Liver (tissue), 8 donors: ENCODE measurements at regions not wholly inside any gene's neighbourhood (a gene's known extent, or its start where the extent isn't known, plus 50 kb on each side); places are given as distances from the start of the nearest gene placed in this dataset.

Experiments
- DNase-seq: peaks from one replicate; pipeline ENCODE4 v3.0.0-alpha.2; 2017; ENCODE audit warnings: low spot score
- H3K27ac ChIP-seq, 2 donors: one replicate each; pipeline ENCODE4 v1.7.0; 2013; ENCODE audit warnings: inconsistent platforms in 2 of 2, low read length in 2 of 2, control low read depth in 1 of 2, low read depth in 1 of 2, mild to moderate bottlenecking in 1 of 2
- H3K27me3 ChIP-seq, 4 donors: one replicate each; pipeline versions ENCODE4 v1.6.1 to v1.7.0; 2013; ENCODE audit warnings: low read length in 3 of 4, inconsistent platforms in 1 of 4, mild to moderate bottlenecking in 1 of 4, moderate library complexity in 1 of 4; ENCODE audit not compliant: control insufficient read depth in 4 of 4, insufficient read depth in 4 of 4
- H3K36me3 ChIP-seq, 4 donors: one replicate each; pipeline versions ENCODE4 v1.6.1 to v1.7.0; 2013; ENCODE audit warnings: low read length in 3 of 4, mild to moderate bottlenecking in 3 of 4, low read depth in 1 of 4, moderate library complexity in 1 of 4; ENCODE audit not compliant: control insufficient read depth in 4 of 4, insufficient read depth in 3 of 4
- H3K4me1 ChIP-seq, 4 donors: one replicate each; pipeline versions ENCODE4 v1.6.1 to v1.7.0; 2013; ENCODE audit warnings: low read length in 3 of 4, mild to moderate bottlenecking in 3 of 4, moderate library complexity in 1 of 4; ENCODE audit not compliant: control insufficient read depth in 4 of 4, insufficient read depth in 4 of 4
- H3K4me3 ChIP-seq, 3 donors: one replicate each; pipeline versions ENCODE4 v1.6.1 to v1.7.0; 2013; ENCODE audit warnings: low read length in 3 of 3, control low read depth in 1 of 3, low read depth in 1 of 3, mild to moderate bottlenecking in 1 of 3
- H3K9ac ChIP-seq, 2 donors: one replicate each; pipeline ENCODE4 v1.7.0; 2013; ENCODE audit warnings: low read length in 2 of 2, mild to moderate bottlenecking in 2 of 2, moderate library complexity in 2 of 2, control low read depth in 1 of 2, low read depth in 1 of 2
- H3K9me3 ChIP-seq, 4 donors: one replicate each; pipeline versions ENCODE4 v1.6.1 to v1.7.0; 2013; ENCODE audit warnings: low read length in 3 of 4; ENCODE audit not compliant: control insufficient read depth in 4 of 4
- ATF3 ChIP-seq: IDR thresholded peaks from 2 replicates; pipeline ENCODE4 v1.6.1; 2016; ENCODE audit warnings: antibody characterized with exemption
- CTCF ChIP-seq: fragments of 150-350 bp; IDR thresholded peaks from 2 replicates; pipeline ENCODE4 v1.5.1; 2017; ENCODE audit warnings: improper control_type of control experiment, low read depth, low read length; ENCODE audit not compliant: missing input control
- EGR1 ChIP-seq, 2 donors: IDR thresholded peaks; 2 replicates each; pipeline ENCODE4 v1.6.1; 2016 to 2018; ENCODE audit warnings: antibody characterized with exemption in 2 of 2, low read depth in 2 of 2
- FOXA1 ChIP-seq: IDR thresholded peaks from 2 replicates; pipeline ENCODE4 v1.6.1; 2016; ENCODE audit warnings: antibody characterized with exemption
- FOXA2 ChIP-seq: IDR thresholded peaks from 2 replicates; pipeline ENCODE4 v1.6.1; 2016; ENCODE audit warnings: antibody characterized with exemption
- GABPA ChIP-seq, 2 donors: IDR thresholded peaks in 1 of 2; conservative IDR thresholded peaks in 1 of 2; 2 replicates each; pipeline ENCODE4 v1.6.1; 2016; ENCODE audit warnings: antibody characterized with exemption in 2 of 2, mild to moderate bottlenecking in 1 of 2, moderate library complexity in 1 of 2
- HNF4A ChIP-seq, 2 donors: conservative IDR thresholded peaks; 2 replicates each; pipeline ENCODE4 v1.6.1; 2016; ENCODE audit warnings: antibody characterized with exemption in 2 of 2, mild to moderate bottlenecking in 2 of 2
- HNF4G ChIP-seq: IDR thresholded peaks from 2 replicates; pipeline ENCODE4 v1.6.1; 2016; ENCODE audit warnings: antibody characterized with exemption
- JUND ChIP-seq, 2 donors: IDR thresholded peaks; 2 replicates each; pipeline ENCODE4 v1.6.1; 2016; ENCODE audit warnings: antibody characterized with exemption in 2 of 2
- MAX ChIP-seq: IDR thresholded peaks from 2 replicates; pipeline ENCODE4 v1.6.1; 2016; ENCODE audit warnings: antibody characterized with exemption
- NR2F2 ChIP-seq: IDR thresholded peaks from 2 replicates; pipeline ENCODE4 v1.6.1; 2016; ENCODE audit warnings: antibody characterized with exemption
- RAD21 ChIP-seq, 2 donors: IDR thresholded peaks; 2 replicates each; pipeline ENCODE4 v1.6.1; 2016; ENCODE audit warnings: antibody characterized with exemption in 2 of 2, mild to moderate bottlenecking in 2 of 2
- REST ChIP-seq: IDR thresholded peaks from 2 replicates; pipeline ENCODE4 v1.6.1; 2016; ENCODE audit warnings: antibody characterized with exemption, mild to moderate bottlenecking
- RXRA ChIP-seq, 2 donors: IDR thresholded peaks; 2 replicates each; pipeline ENCODE4 v1.6.1; 2017 to 2018; ENCODE audit warnings: antibody characterized with exemption in 2 of 2, mild to moderate bottlenecking in 1 of 2
- SP1 ChIP-seq: IDR thresholded peaks from 2 replicates; pipeline ENCODE4 v1.6.1; 2018; ENCODE audit warnings: antibody characterized with exemption, mild to moderate bottlenecking
- TAF1 ChIP-seq: conservative IDR thresholded peaks from 2 replicates; pipeline ENCODE4 v1.6.1; 2016; ENCODE audit warnings: antibody characterized with exemption, mild to moderate bottlenecking
- YY1 ChIP-seq: IDR thresholded peaks from 2 replicates; pipeline ENCODE4 v1.6.1; 2016; ENCODE audit warnings: antibody characterized with exemption, mild to moderate bottlenecking
- ZBTB33 ChIP-seq: IDR thresholded peaks from 2 replicates; pipeline ENCODE4 v1.6.1; 2016; ENCODE audit warnings: antibody characterized with exemption
- WGBS: extraction: QIAGEN DNeasy Blood & Tissue Kit; methylation state at CpG from one replicate; pipeline ENCODE4 v1.1.7; 2013; 5-methylcytosine and 5-hydroxymethylcytosine counted together
- donor health status: healthy.
- donor health status: healthy.
- donor health status: healthy.
- donor health status: healthy.
- donor health status: healthy.

GRCh38 chr18:10167759-10168158, 253.9 kb downstream of the VAPA start (continued):
- TF ChIP-seq GABPA (IDR thresholded peaks at IDR 0.05 in 1 of 2, conservative IDR thresholded peaks at IDR 0.05 in 1 of 2) (no peak), TAF1 (no peak)

- H3K36me3 ChIP-seq: no peaks in the 10 kb centered on the region
- H3K9ac ChIP-seq: no peak overlapping the region
- H3K4me3 ChIP-seq: no peak overlapping the region
- no peak for DNase-seq
- no peaks in the 10 kb centered on the region for H3K4me1 ChIP-seq
- no peaks in the 10 kb centered on the region for H3K9me3 ChIP-seq
- WGBS: 90% methylated on average over 9 of the region's 9 CpGs
- H3K27me3 ChIP-seq: no peaks in the 10 kb centered on the region
- TF ChIP-seq GABPA (IDR thresholded peaks at IDR 0.05 in 1 of 2, conservative IDR thresholded peaks at IDR 0.05 in 1 of 2): no peak
- TF ChIP-seq ATF3: no peak
- TF ChIP-seq NR2F2: no peak
- TF ChIP-seq HNF4G: no peak
- TF ChIP-seq JUND (IDR thresholded peaks at IDR 0.05): no peak
- no peak for TF ChIP-seq RXRA (IDR thresholded peaks at IDR 0.05)
- TF ChIP-seq SP1: no peak
- no peak for TF ChIP-seq FOXA2
- TF ChIP-seq EGR1 (IDR thresholded peaks at IDR 0.05; ENCODE audit: low read depth in 2 of 2): no peak
- TF ChIP-seq RAD21 (IDR thresholded peaks at IDR 0.05): no peak
- TF ChIP-seq ZBTB33: no peak
- TF ChIP-seq FOXA1: no peak
- no peak for TF ChIP-seq REST
- TF ChIP-seq YY1: no peak
- TF ChIP-seq CTCF: no peak
- no peak for TF ChIP-seq MAX
- no peak for TF ChIP-seq HNF4A (conservative IDR thresholded peaks at IDR 0.05)
- no peak for TF ChIP-seq TAF1
- no peak overlapping the region for H3K27ac ChIP-seq
Observed at GRCh38 chr18:10168477-10168876, 254.7 kb downstream of the VAPA start.
